ENCODE measurements at regions not wholly inside any gene's neighbourhood (a gene's known extent, or its start where the extent isn't known, plus 50 kb on each side); places are given as distances from the start of the nearest gene placed in this dataset.

DNA sequence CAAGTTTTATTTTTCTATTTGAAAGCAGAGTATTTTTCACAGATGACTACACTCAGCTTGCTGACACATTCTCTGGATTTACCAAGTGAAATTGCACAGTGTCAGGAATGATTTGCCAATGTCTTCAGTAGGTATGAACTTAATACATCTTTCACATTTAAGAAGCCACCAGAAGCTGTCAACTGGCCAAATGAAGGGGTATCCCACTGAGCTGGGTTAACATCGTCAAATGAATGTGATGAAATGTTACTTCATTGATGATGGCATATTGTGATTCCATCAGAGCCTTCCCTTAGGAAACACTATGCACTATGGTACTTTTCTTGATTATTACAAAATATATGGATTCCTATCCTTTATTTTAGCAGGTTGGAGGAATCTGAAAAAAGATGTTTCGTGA, 592.3 kb downstream of the FGF9 start:
- TF ChIP-seq, protein P1, sequence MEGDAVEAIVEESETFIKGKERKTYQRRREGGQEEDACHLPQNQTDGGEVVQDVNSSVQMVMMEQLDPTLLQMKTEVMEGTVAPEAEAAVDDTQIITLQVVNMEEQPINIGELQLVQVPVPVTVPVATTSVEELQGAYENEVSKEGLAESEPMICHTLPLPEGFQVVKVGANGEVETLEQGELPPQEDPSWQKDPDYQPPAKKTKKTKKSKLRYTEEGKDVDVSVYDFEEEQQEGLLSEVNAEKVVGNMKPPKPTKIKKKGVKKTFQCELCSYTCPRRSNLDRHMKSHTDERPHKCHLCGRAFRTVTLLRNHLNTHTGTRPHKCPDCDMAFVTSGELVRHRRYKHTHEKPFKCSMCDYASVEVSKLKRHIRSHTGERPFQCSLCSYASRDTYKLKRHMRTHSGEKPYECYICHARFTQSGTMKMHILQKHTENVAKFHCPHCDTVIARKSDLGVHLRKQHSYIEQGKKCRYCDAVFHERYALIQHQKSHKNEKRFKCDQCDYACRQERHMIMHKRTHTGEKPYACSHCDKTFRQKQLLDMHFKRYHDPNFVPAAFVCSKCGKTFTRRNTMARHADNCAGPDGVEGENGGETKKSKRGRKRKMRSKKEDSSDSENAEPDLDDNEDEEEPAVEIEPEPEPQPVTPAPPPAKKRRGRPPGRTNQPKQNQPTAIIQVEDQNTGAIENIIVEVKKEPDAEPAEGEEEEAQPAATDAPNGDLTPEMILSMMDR (optimal IDR thresholded peaks at IDR 0.05 in 1 of 3, IDR thresholded peaks at IDR 0.05 in 1 of 3, conservative IDR thresholded peaks at IDR 0.05 in 1 of 3; ENCODE audit: extremely low read depth in 1 of 3, insufficient read depth in 2 of 3, low read length in 3 of 3) = no peak
- no peak for TF ChIP-seq EZH2 (IDR thresholded peaks at IDR 0.05; ENCODE audit: low read length)

Measured in keratinocyte (primary cell).